K562 (cell line): ENCODE measurements at regions not wholly inside any gene's neighbourhood (a gene's known extent, or its start where the extent isn't known, plus 50 kb on each side); places are given as distances from the start of the nearest gene placed in this dataset.

Experiments
- C11orf30 ChIP-seq: fragments of 450-650 bp; IDR thresholded peaks from 2 replicates; pipeline ENCODE4 v1.6.1; 2016; ENCODE audit warnings: low read depth, mild to moderate bottlenecking
- CEBPG ChIP-seq, 3 experiments: fragments of 200-800 bp in 1 of 3; sonication (Bioruptor generic) in 1 of 3; sonication (generic) in 1 of 3; formaldehyde crosslinking in 1 of 3; IDR thresholded peaks in 2 of 3; conservative IDR thresholded peaks in 1 of 3; 2 replicates each; pipeline versions ENCODE4 v1.6.1 to v1.8.0; 2016 to 2022; ENCODE audit warnings: missing compliant biosample characterization in 2 of 3, missing genetic modification characterization in 2 of 3, mild to moderate bottlenecking in 1 of 3, missing genetic modification reagents in 1 of 3
- CHCHD3 ChIP-seq: fragments of 250-450 bp; sonication (Bioruptor Pico); IDR thresholded peaks from 2 replicates; pipeline ENCODE4 v2.1.2; 2022; ENCODE audit warnings: mild to moderate bottlenecking
- CHD2 ChIP-seq: IDR thresholded peaks from 2 replicates; pipeline ENCODE4 v1.6.1; 2011; ENCODE audit warnings: low read depth, low read length
- CSDE1 ChIP-seq, 2 experiments: fragments of 450-650 bp; IDR thresholded peaks; 2 replicates each; pipeline ENCODE4 v1.6.1; 2016; ENCODE audit warnings: mild to moderate bottlenecking in 1 of 2
- DNMT1 ChIP-seq: fragments of 450-650 bp; IDR thresholded peaks from 2 replicates; pipeline ENCODE4 v1.6.1; 2016; ENCODE audit warnings: antibody characterized with exemption, mild to moderate bottlenecking
- ELF4 ChIP-seq: fragments of 450-650 bp; formaldehyde crosslinking; IDR thresholded peaks from 2 replicates; pipeline ENCODE4 v1.4.0; 2022; ENCODE audit warnings: missing genetic modification characterization
- ETV1 ChIP-seq: fragments of 450-650 bp; conservative IDR thresholded peaks from 2 replicates; pipeline ENCODE4 v1.6.1; 2016; ENCODE audit warnings: missing genetic modification characterization, control low read depth, low read depth, missing compliant biosample characterization
- GTF2A2 ChIP-seq: IDR thresholded peaks from 2 replicates; pipeline ENCODE4 v1.6.1; 2016; ENCODE audit warnings: mild to moderate bottlenecking, missing genetic modification characterization, missing compliant biosample characterization
- HDAC2 ChIP-seq: fragments of 450-650 bp; IDR thresholded peaks from 2 replicates; pipeline ENCODE4 v1.6.1; 2016; ENCODE audit warnings: mild to moderate bottlenecking
- KLF16 ChIP-seq: IDR thresholded peaks from 2 replicates; pipeline ENCODE4 v1.6.1; 2016; ENCODE audit warnings: antibody characterized with exemption
- NBN ChIP-seq: fragments of 450-650 bp; IDR thresholded peaks from 2 replicates; pipeline ENCODE4 v1.6.1; 2016; ENCODE audit warnings: low read depth, mild to moderate bottlenecking
- NEUROD1 ChIP-seq: fragments of 150-350 bp; IDR thresholded peaks from 2 replicates; pipeline ENCODE4 v1.6.1; 2014; ENCODE audit warnings: borderline replicate concordance, low read length, low read depth; ENCODE audit not compliant: partially characterized antibody
- RBM25 ChIP-seq: fragments of 200-400 bp; formaldehyde crosslinking; IDR thresholded peaks from 2 replicates; pipeline ENCODE4 v1.6.1; 2018; ENCODE audit warnings: low read length, low read depth, moderate library complexity; ENCODE audit not compliant: severe bottlenecking
- RCOR1 ChIP-seq, 2 experiments: IDR thresholded peaks; 2 replicates each; pipeline ENCODE4 v1.6.1; 2012; ENCODE audit warnings: low read depth in 2 of 2, low read length in 2 of 2, borderline replicate concordance in 1 of 2, improper control_type of control experiment in 1 of 2
- RNF2 ChIP-seq: sonication (generic); IDR thresholded peaks from 2 replicates; pipeline ENCODE4 v1.6.1; 2016
- SMARCA4 ChIP-seq: fragments of 450-650 bp; IDR thresholded peaks from 2 replicates; pipeline ENCODE4 v1.6.1; 2016
- SMARCE1 ChIP-seq: fragments of 450-650 bp; IDR thresholded peaks from 2 replicates; pipeline ENCODE4 v1.7.1; 2016; ENCODE audit warnings: mild to moderate bottlenecking
- TAF1 ChIP-seq: IDR thresholded peaks from 2 replicates; pipeline ENCODE4 v1.6.1; 2011; ENCODE audit warnings: mild to moderate bottlenecking, low read length, moderate library complexity; ENCODE audit not compliant: insufficient read depth, control insufficient read depth, severe bottlenecking; ENCODE audit errors: extremely low read depth
- TAF7 ChIP-seq: fragments of 450-650 bp; IDR thresholded peaks from 2 replicates; pipeline ENCODE4 v1.6.1; 2016; ENCODE audit warnings: missing genetic modification characterization, missing compliant biosample characterization
- TCF7 ChIP-seq: sonication (generic); IDR thresholded peaks from 2 replicates; pipeline ENCODE4 v1.6.1; 2016; ENCODE audit warnings: antibody characterized with exemption, borderline replicate concordance
- ZBTB34 ChIP-seq: fragments of 250-450 bp; sonication (Bioruptor Pico); IDR thresholded peaks from 2 replicates; pipeline ENCODE4 v1.8.0; 2021; ENCODE audit warnings: mild to moderate bottlenecking, moderate library complexity
- ZKSCAN3 ChIP-seq: fragments of 250-450 bp; sonication (Bioruptor Pico); IDR thresholded peaks from 2 replicates; pipeline ENCODE4 v1.4.0; 2020
- ZNF197 ChIP-seq: fragments of 200-800 bp; sonication (Bioruptor generic); IDR thresholded peaks from 2 replicates; pipeline ENCODE4 v1.6.1; 2016; ENCODE audit warnings: low read depth, missing genetic modification characterization, missing compliant biosample characterization
- ZNF311 ChIP-seq: fragments of 250-450 bp; sonication (Bioruptor Pico); IDR thresholded peaks from 2 replicates; pipeline ENCODE4 v1.4.0; 2020; ENCODE audit warnings: mild to moderate bottlenecking, moderate library complexity
- ZNF316 ChIP-seq: fragments of 450-650 bp; IDR thresholded peaks from 2 replicates; pipeline ENCODE4 v1.6.1; 2016
- ZNF354B ChIP-seq: fragments of 250-450 bp; sonication (Bioruptor Pico); IDR thresholded peaks from 2 replicates; pipeline ENCODE4 v1.4.0; 2020
- ZNF76 ChIP-seq: fragments of 250-450 bp; sonication (Bioruptor Pico); IDR thresholded peaks from 2 replicates; pipeline ENCODE4 v1.4.0; 2020; ENCODE audit warnings: mild to moderate bottlenecking, moderate library complexity, borderline replicate concordance
- ZNF830 ChIP-seq: fragments of 250-450 bp; sonication (Bioruptor Pico); IDR thresholded peaks from 2 replicates; pipeline ENCODE4 v1.5.0; 2021; ENCODE audit warnings: mild to moderate bottlenecking
- TF ChIP-seq, protein P1 (sequence below): fragments of 450-650 bp; IDR thresholded peaks from 2 replicates; pipeline ENCODE4 v1.6.1; 2016
- TF ChIP-seq, protein P2 (sequence below): fragments of 250-450 bp; sonication (Bioruptor Pico); IDR thresholded peaks from 2 replicates; pipeline ENCODE4 v1.4.0; 2020; ENCODE audit warnings: mild to moderate bottlenecking, moderate library complexity

GRCh38 chr7:106772655-106773108 is 92.4 kb upstream of the PIK3CG start (continued):
- TF ChIP-seq ZNF197 (0 out of 2 replicates have a peak, but pooled peaks have one; percentile 31), RBM25 (no peak), TCF7 (no peak), ZKSCAN3 (CRISPR knock-in tag) (no peak), RNF2 (no peak), ELF4 (no peak), CHCHD3 (CRISPR knock-in tag) (no peak), ZNF76 (CRISPR knock-in tag) (no peak), HDAC2 (no peak), CSDE1 (IDR thresholded peaks at IDR 0.05) (no peak), ZBTB34 (CRISPR knock-in tag) (no peak), SMARCE1 (0 out of 2 replicates have a peak, but pooled peaks have one; percentile 34), TAF7 (tag) (no peak), ETV1 (tag) (peak; percentile 20; the same call in 1 of the 2 replicates), GTF2A2 (tag) (no peak), DNMT1 (no peak), ZNF354B (CRISPR knock-in tag) (no peak), TAF1 (no peak), NBN (no peak), KLF16 (no peak), ZNF830 (CRISPR knock-in tag) (no peak), ZNF316 (peak; percentile 88), NEUROD1 (no peak), SMARCA4 (peak; percentile 57; the same call in 1 of the 2 replicates), CEBPG (CRISPR knock-in tag; IDR thresholded peaks at IDR 0.05) (no peak), CEBPG (tag; conservative IDR thresholded peaks at IDR 0.05 in 1 of 2, IDR thresholded peaks at IDR 0.05 in 1 of 2) (peak; percentile 43 to 46; a peak in 2 of 4 replicates), CHD2 (no peak), C11orf30 (peak; percentile 79), RCOR1 (IDR thresholded peaks at IDR 0.05; ENCODE audit: borderline replicate concordance in 1 of 2, low read depth in 2 of 2, low read length in 2 of 2) (no peak), ZNF311 (CRISPR knock-in tag) (no peak)
- TF ChIP-seq, protein P1, sequence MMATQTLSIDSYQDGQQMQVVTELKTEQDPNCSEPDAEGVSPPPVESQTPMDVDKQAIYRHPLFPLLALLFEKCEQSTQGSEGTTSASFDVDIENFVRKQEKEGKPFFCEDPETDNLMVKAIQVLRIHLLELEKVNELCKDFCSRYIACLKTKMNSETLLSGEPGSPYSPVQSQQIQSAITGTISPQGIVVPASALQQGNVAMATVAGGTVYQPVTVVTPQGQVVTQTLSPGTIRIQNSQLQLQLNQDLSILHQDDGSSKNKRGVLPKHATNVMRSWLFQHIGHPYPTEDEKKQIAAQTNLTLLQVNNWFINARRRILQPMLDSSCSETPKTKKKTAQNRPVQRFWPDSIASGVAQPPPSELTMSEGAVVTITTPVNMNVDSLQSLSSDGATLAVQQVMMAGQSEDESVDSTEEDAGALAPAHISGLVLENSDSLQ, result peak; percentile 47
- TF ChIP-seq, protein P2, sequence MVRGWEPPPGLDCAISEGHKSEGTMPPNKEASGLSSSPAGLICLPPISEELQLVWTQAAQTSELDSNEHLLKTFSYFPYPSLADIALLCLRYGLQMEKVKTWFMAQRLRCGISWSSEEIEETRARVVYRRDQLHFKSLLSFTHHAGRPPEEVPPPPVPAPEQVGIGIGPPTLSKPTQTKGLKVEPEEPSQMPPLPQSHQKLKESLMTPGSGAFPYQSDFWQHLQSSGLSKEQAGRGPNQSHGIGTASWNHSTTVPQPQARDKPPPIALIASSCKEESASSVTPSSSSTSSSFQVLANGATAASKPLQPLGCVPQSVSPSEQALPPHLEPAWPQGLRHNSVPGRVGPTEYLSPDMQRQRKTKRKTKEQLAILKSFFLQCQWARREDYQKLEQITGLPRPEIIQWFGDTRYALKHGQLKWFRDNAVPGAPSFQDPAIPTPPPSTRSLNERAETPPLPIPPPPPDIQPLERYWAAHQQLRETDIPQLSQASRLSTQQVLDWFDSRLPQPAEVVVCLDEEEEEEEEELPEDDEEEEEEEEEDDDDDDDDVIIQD (CRISPR knock-in tag), result no peak
